GM12864 (cell line): ENCODE measurements at regions not wholly inside any gene's neighbourhood (a gene's known extent, or its start where the extent isn't known, plus 50 kb on each side); places are given as distances from the start of the nearest gene placed in this dataset.

Experiments
- DNase-seq: peaks from one replicate; pipeline ENCODE4 v3.0.0-alpha.2; 2011; ENCODE audit warnings: low read depth
- H3K4me3 ChIP-seq: 2 replicates; pipeline ENCODE4 v1.5.1; 2011; ENCODE audit warnings: mild to moderate bottlenecking, low read depth, low read length, control low read depth
- CTCF ChIP-seq: IDR thresholded peaks from 2 replicates; pipeline ENCODE4 v1.5.1; 2011; ENCODE audit warnings: low read depth, mild to moderate bottlenecking, moderate library complexity, low read length, control low read depth, inconsistent platforms; ENCODE audit errors: missing control alignments

GRCh38 chr4:136314686-136315085, 1217.6 kb downstream of the PCDH18 start:
- TF ChIP-seq CTCF, result no peak
- H3K4me3 ChIP-seq, result no peak overlapping the region
- no peak for DNase-seq

DNA sequence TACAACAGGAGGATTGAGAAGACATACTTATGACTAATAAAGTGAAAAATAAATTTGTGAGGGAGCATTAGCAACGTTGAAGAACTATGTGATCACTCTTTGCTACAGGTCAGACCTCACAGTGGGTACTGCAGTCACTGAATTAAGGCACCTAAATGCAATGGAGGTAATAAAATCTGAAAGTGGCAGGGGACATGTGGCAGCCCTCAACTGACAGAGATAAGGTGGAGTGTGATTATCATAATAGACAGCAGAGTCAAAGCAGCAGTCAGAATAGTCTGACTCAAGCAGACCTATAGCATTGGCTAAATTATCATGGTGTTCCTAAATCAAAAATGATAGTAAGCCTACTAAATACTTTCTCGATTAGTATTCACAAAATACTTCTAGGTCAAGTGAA, 1220.5 kb downstream of the PCDH18 start:
- no peak for TF ChIP-seq CTCF
- H3K4me3 ChIP-seq, result no peak overlapping the region
- no peak for DNase-seq

- no peak overlapping the region for H3K4me3 ChIP-seq
- DNase-seq, result no peak
- TF ChIP-seq CTCF, result no peak
Observed at GRCh38 chr4:136307765-136308164, 1224.5 kb downstream of the PCDH18 start.

GRCh38 chr4:136306361-136306760, 1225.9 kb downstream of the PCDH18 start:
- no peak for TF ChIP-seq CTCF
- DNase-seq, result no peak
- no peak overlapping the region for H3K4me3 ChIP-seq

DNA sequence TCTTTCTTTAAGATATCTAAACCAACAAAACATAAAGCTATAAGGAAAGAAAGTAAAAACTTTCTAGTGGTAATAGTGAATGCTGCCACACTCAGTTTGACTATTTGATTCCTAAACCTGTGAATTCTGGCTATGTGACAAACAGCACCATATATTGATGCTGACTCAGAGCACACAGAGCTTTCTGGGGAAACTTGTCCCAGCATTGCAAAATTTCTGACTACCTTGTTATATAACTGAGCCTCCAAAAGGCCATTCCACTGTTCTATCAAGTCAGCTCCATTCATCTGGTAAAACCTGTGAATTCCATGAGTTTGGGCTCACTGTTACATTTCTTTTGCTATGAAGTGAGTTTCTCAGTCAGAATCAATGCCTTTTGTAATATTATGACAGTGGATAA, 1229.7 kb downstream of the PCDH18 start:
- no peak for TF ChIP-seq CTCF
- no peak for DNase-seq
- H3K4me3 ChIP-seq, result no peak overlapping the region

- no peak overlapping the region for H3K4me3 ChIP-seq
- no peak for DNase-seq
- no peak for TF ChIP-seq CTCF
Observed at GRCh38 chr4:136301749-136302495, 1230.4 kb downstream of the PCDH18 start.

DNA sequence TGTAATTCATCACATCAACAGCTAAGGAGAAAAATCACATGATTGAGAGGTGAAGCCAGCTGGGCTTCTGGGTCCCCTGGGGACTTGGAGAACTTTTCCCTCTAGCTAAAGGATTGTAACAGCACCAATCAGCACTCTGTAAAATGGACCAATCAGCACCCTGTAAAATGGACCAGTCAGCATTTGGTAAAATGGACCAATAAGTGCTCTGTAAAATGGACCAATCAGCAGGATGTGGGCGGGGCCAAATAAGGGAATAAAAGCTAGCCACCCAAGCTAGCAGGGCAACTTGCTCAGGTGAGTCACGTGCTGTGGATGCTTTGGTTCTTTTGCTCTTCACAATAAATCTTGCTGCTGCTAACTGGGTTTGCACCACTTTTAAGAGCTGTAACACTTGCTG, 1248.3 kb downstream of the PCDH18 start:
- DNase-seq, result no peak
- no peak overlapping the region for H3K4me3 ChIP-seq
- no peak for TF ChIP-seq CTCF
